Neuron (in vitro differentiated cells): ENCODE measurements at regions not wholly inside any gene's neighbourhood (a gene's known extent, or its start where the extent isn't known, plus 50 kb on each side); places are given as distances from the start of the nearest gene placed in this dataset.

Source experiments
- H2AFZ ChIP-seq: one replicate; pipeline ENCODE4 v1.6.1; 2013; ENCODE audit warnings: low read depth, mild to moderate bottlenecking, inconsistent platforms, low read length, moderate library complexity
- H3K27me3 ChIP-seq: one replicate; pipeline ENCODE4 v1.6.1; 2013; ENCODE audit warnings: low read length; ENCODE audit not compliant: insufficient read depth
- H3K36me3 ChIP-seq: one replicate; pipeline ENCODE4 v1.6.1; 2013; ENCODE audit warnings: low read length; ENCODE audit not compliant: insufficient read depth
- H3K4me1 ChIP-seq: one replicate; pipeline ENCODE4 v1.6.1; 2013; ENCODE audit warnings: low read length; ENCODE audit not compliant: insufficient read depth
- H3K4me3 ChIP-seq: 2 replicates; pipeline ENCODE4 v1.5.1; 2013; ENCODE audit warnings: mild to moderate bottlenecking, low read length, moderate library complexity
- H3K9me3 ChIP-seq: one replicate; pipeline ENCODE4 v1.6.1; 2013; ENCODE audit warnings: low read length

- no peak overlapping the region for H2AFZ ChIP-seq
- H3K9me3 ChIP-seq, result no peaks in the 10 kb centered on the region
- H3K4me1 ChIP-seq, result no peaks in the 10 kb centered on the region
- no peaks in the 10 kb centered on the region for H3K36me3 ChIP-seq
- H3K27me3 ChIP-seq, result no peaks in the 10 kb centered on the region
- H3K4me3 ChIP-seq, result no peak overlapping the region
Observed at GRCh38 chr1:221157026-221157761, 278.0 kb downstream of the HLX start.

GRCh38 chr1:221159608-221160007, 280.4 kb downstream of the HLX start:
- Histone ChIP-seq H3K36me3 (no peaks in the 10 kb centered on the region), H2AFZ (no peak overlapping the region), H3K4me1 (no peaks in the 10 kb centered on the region), H3K27me3 (no peaks in the 10 kb centered on the region), H3K4me3 (no peak overlapping the region), H3K9me3 (no peaks in the 10 kb centered on the region)

GRCh38 chr1:221161571-221162041, 282.4 kb downstream of the HLX start:
- no peaks in the 10 kb centered on the region for H3K27me3 ChIP-seq
- H3K9me3 ChIP-seq, result no peaks in the 10 kb centered on the region
- no peak overlapping the region for H3K4me3 ChIP-seq
- H2AFZ ChIP-seq, result peak overlapping the region; percentile 19
- H3K36me3 ChIP-seq, result no peaks in the 10 kb centered on the region
- no peaks in the 10 kb centered on the region for H3K4me1 ChIP-seq

- no peaks in the 10 kb centered on the region for H3K36me3 ChIP-seq
- no peak overlapping the region for H3K4me3 ChIP-seq
Observed at GRCh38 chr1:221162352-221162751, 283.1 kb downstream of the HLX start.

GRCh38 chr1:221162939-221163338, 283.7 kb downstream of the HLX start:
- Histone ChIP-seq H2AFZ (no peak overlapping the region), H3K27me3 (no peaks in the 10 kb centered on the region)

More at GRCh38 chr1:221162352-221162751, 283.1 kb downstream of the HLX start:
- H2AFZ ChIP-seq, result peak overlapping the region; percentile 19
- no peaks in the 10 kb centered on the region for H3K27me3 ChIP-seq
- H3K9me3 ChIP-seq, result no peaks in the 10 kb centered on the region
- no peaks in the 10 kb centered on the region for H3K4me1 ChIP-seq

GRCh38 chr1:221164029-221164428, 284.8 kb downstream of the HLX start:
- H2AFZ ChIP-seq, result no peak overlapping the region
- H3K4me1 ChIP-seq, result no peaks in the 10 kb centered on the region
- H3K27me3 ChIP-seq, result no peaks in the 10 kb centered on the region
- H3K9me3 ChIP-seq, result no peaks in the 10 kb centered on the region
- H3K4me3 ChIP-seq, result no peak overlapping the region
- H3K36me3 ChIP-seq, result no peaks in the 10 kb centered on the region

More at GRCh38 chr1:221162939-221163338, 283.7 kb downstream of the HLX start:
- H3K36me3 ChIP-seq, result no peaks in the 10 kb centered on the region
- H3K9me3 ChIP-seq, result no peaks in the 10 kb centered on the region
- H3K4me1 ChIP-seq, result no peaks in the 10 kb centered on the region
- no peak overlapping the region for H3K4me3 ChIP-seq

GRCh38 chr1:221164951-221165838, 286.0 kb downstream of the HLX start:
- peaks cover 4% of the 10 kb centered on the region for H3K4me1 ChIP-seq

GRCh38 chr1:221165839-221166500, 286.7 kb downstream of the HLX start:
- no peaks in the 10 kb centered on the region for H3K27me3 ChIP-seq
- H3K36me3 ChIP-seq, result no peaks in the 10 kb centered on the region
- H3K4me3 ChIP-seq, result no peak overlapping the region
- H3K4me1 ChIP-seq, result peaks cover 4% of the 10 kb centered on the region
- no peaks in the 10 kb centered on the region for H3K9me3 ChIP-seq
- H2AFZ ChIP-seq, result no peak overlapping the region

More at GRCh38 chr1:221164951-221165838, 286.0 kb downstream of the HLX start:
- no peaks in the 10 kb centered on the region for H3K27me3 ChIP-seq
- no peak overlapping the region for H2AFZ ChIP-seq
- H3K9me3 ChIP-seq, result no peaks in the 10 kb centered on the region
- no peak overlapping the region for H3K4me3 ChIP-seq
- no peaks in the 10 kb centered on the region for H3K36me3 ChIP-seq

- no peak overlapping the region for H2AFZ ChIP-seq
- H3K27me3 ChIP-seq, result no peaks in the 10 kb centered on the region
- peaks cover 4% of the 10 kb centered on the region for H3K4me1 ChIP-seq
- no peaks in the 10 kb centered on the region for H3K36me3 ChIP-seq
- H3K4me3 ChIP-seq, result no peak overlapping the region
- H3K9me3 ChIP-seq, result no peaks in the 10 kb centered on the region
Observed at GRCh38 chr1:221166559-221167318, 287.5 kb downstream of the HLX start.

GRCh38 chr1:221169447-221169889, 290.2 kb downstream of the HLX start:
- peaks cover 4% of the 10 kb centered on the region for H3K4me1 ChIP-seq
- peak overlapping the region; percentile 70 for H2AFZ ChIP-seq
- H3K36me3 ChIP-seq, result no peaks in the 10 kb centered on the region
- no peaks in the 10 kb centered on the region for H3K9me3 ChIP-seq
- H3K27me3 ChIP-seq, result no peaks in the 10 kb centered on the region
- no peak overlapping the region for H3K4me3 ChIP-seq

GRCh38 chr1:221170171-221170570, 290.9 kb downstream of the HLX start:
- no peaks in the 10 kb centered on the region for H3K9me3 ChIP-seq
- H3K27me3 ChIP-seq, result no peaks in the 10 kb centered on the region
- no peaks in the 10 kb centered on the region for H3K36me3 ChIP-seq
- H3K4me1 ChIP-seq, result peaks cover 4% of the 10 kb centered on the region
- H2AFZ ChIP-seq, result no peak overlapping the region
- no peak overlapping the region for H3K4me3 ChIP-seq

- H3K4me3 ChIP-seq, result no peak overlapping the region
- H3K36me3 ChIP-seq, result no peaks in the 10 kb centered on the region
- H2AFZ ChIP-seq, result no peak overlapping the region
Observed at GRCh38 chr1:221171768-221172167, 292.5 kb downstream of the HLX start.

More at GRCh38 chr1:221171768-221172167, 292.5 kb downstream of the HLX start:
- no peaks in the 10 kb centered on the region for H3K9me3 ChIP-seq
- peaks cover 4% of the 10 kb centered on the region for H3K4me1 ChIP-seq
- H3K27me3 ChIP-seq, result no peaks in the 10 kb centered on the region
